ENCODE measurements at regions not wholly inside any gene's neighbourhood (a gene's known extent, or its start where the extent isn't known, plus 50 kb on each side); places are given as distances from the start of the nearest gene placed in this dataset.

- H3K27me3 Mint-ChIP-seq = peaks cover 8% of the 10 kb centered on the region
- intact Hi-C loops (cut with micrococcal nuclease) = no loop called here
- H3K36me3 Mint-ChIP-seq (ENCODE audit: low read depth) = no peaks in the 10 kb centered on the region
- POLR2A ChIA-PET = no interaction called here
- no peak for TF ChIP-seq CTCF (IDR thresholded peaks at IDR 0.05)
- no peaks in the 10 kb centered on the region for H3K4me1 Mint-ChIP-seq
- CTCF ChIA-PET = no interaction called here
- no peak overlapping the region for H3K4me3 Mint-ChIP-seq
- H3K9me3 Mint-ChIP-seq = no peaks in the 10 kb centered on the region
- DNase-seq (no peak), ATAC-seq (ENCODE audit: low read depth) (no peak)
- H3K27ac Mint-ChIP-seq = no peak overlapping the region
These were observed 323.9 kb downstream of the SV2B start for GRCh38 chr15:91424001-91424400.

- Mint-ChIP-seq H3K27ac (no peak overlapping the region), H3K9me3 (no peaks in the 10 kb centered on the region), H3K36me3 (ENCODE audit: low read depth) (no peaks in the 10 kb centered on the region), H3K4me3 (no peak overlapping the region), H3K27me3 (peaks cover 2% of the 10 kb centered on the region), H3K4me1 (no peaks in the 10 kb centered on the region)
- DNase-seq (no peak), ATAC-seq (ENCODE audit: low read depth) (no peak)
- intact Hi-C loops (cut with micrococcal nuclease) = no loop called here
- TF ChIP-seq CTCF (IDR thresholded peaks at IDR 0.05) = no peak
- ChIA-PET CTCF (no interaction called here), POLR2A (no interaction called here)
These were observed 326.4 kb downstream of the SV2B start for GRCh38 chr15:91426412-91426811.

- Mint-ChIP-seq H3K27me3 (peaks cover 2% of the 10 kb centered on the region), H3K36me3 (ENCODE audit: low read depth) (no peaks in the 10 kb centered on the region), H3K9me3 (no peaks in the 10 kb centered on the region), H3K4me3 (no peak overlapping the region), H3K27ac (no peak overlapping the region), H3K4me1 (no peaks in the 10 kb centered on the region)
- POLR2A ChIA-PET = no interaction called here
- DNase-seq = no peak
- intact Hi-C loops (cut with micrococcal nuclease) = no loop called here
- no peak for ATAC-seq (ENCODE audit: low read depth)
- CTCF ChIA-PET = no interaction called here
- TF ChIP-seq CTCF (IDR thresholded peaks at IDR 0.05) = no peak
These were observed 329.9 kb downstream of the SV2B start for GRCh38 chr15:91429973-91430372.

GRCh38 chr15:91431041-91431715, 331.1 kb downstream of the SV2B start:
- ChIA-PET CTCF (no interaction called here), POLR2A (no interaction called here)
- no peaks in the 10 kb centered on the region for H3K4me1 Mint-ChIP-seq
- H3K27me3 Mint-ChIP-seq = peaks cover 4% of the 10 kb centered on the region
- DNase-seq (no peak), ATAC-seq (ENCODE audit: low read depth) (no peak)
- intact Hi-C loops (cut with micrococcal nuclease) = no loop called here
- H3K9me3 Mint-ChIP-seq = no peaks in the 10 kb centered on the region
- TF ChIP-seq CTCF (IDR thresholded peaks at IDR 0.05) = no peak
- H3K36me3 Mint-ChIP-seq (ENCODE audit: low read depth) = no peaks in the 10 kb centered on the region
- H3K4me3 Mint-ChIP-seq = no peak overlapping the region
- no peak overlapping the region for H3K27ac Mint-ChIP-seq

GRCh38 chr15:91435113-91435512, 335.1 kb downstream of the SV2B start:
- H3K36me3 Mint-ChIP-seq (ENCODE audit: low read depth) = no peaks in the 10 kb centered on the region
- ATAC-seq (ENCODE audit: low read depth) (no peak), DNase-seq (no peak)
- no peak overlapping the region for H3K4me3 Mint-ChIP-seq
- intact Hi-C loops (cut with micrococcal nuclease) = no loop called here
- peaks cover 2% of the 10 kb centered on the region for H3K27me3 Mint-ChIP-seq
- no peaks in the 10 kb centered on the region for H3K4me1 Mint-ChIP-seq
- no peak for TF ChIP-seq CTCF (IDR thresholded peaks at IDR 0.05)
- no peak overlapping the region for H3K27ac Mint-ChIP-seq
- CTCF ChIA-PET = no interaction called here
- H3K9me3 Mint-ChIP-seq = peaks cover 7% of the 10 kb centered on the region
- POLR2A ChIA-PET = no interaction called here
